ENCODE measurements at regions not wholly inside any gene's neighbourhood (a gene's known extent, or its start where the extent isn't known, plus 50 kb on each side); places are given as distances from the start of the nearest gene placed in this dataset.

- H3K4me1 ChIP-seq (ENCODE audit: insufficient read depth, low read length, poor library complexity, severe bottlenecking), result peaks cover 29% of the 10 kb centered on the region
- H3K4me3 ChIP-seq (ENCODE audit: low read depth, low read length, poor library complexity, severe bottlenecking), result no peak overlapping the region
- H3K79me2 ChIP-seq (ENCODE audit: insufficient read depth, low read depth, low read length), result no peaks in the 10 kb centered on the region
- H3K36me3 ChIP-seq (ENCODE audit: insufficient read depth, low read length), result no peaks in the 10 kb centered on the region
- ChIA-PET CTCF (ENCODE audit: unreplicated experiment) (no interaction called here), POLR2A (no interaction called here)
- H2AFZ ChIP-seq (ENCODE audit: low read length), result peak overlapping the region; percentile 89
- TF ChIP-seq CTCF (conservative IDR thresholded peaks at IDR 0.05; ENCODE audit: low read length) (no peak), EZH2phosphoT487 (IDR thresholded peaks at IDR 0.05; ENCODE audit: borderline replicate concordance, low read depth, low read length) (no peak)
- H3K27ac ChIP-seq (ENCODE audit: low read depth, low read length, poor library complexity, severe bottlenecking), result no peak overlapping the region
- intact Hi-C loops (cut with micrococcal nuclease; ENCODE audit: unreplicated experiment), result no loop called here
- no TSS peak for BruUV-seq (replicated peaks)
- no peaks in the 10 kb centered on the region for H4K20me1 ChIP-seq (ENCODE audit: insufficient read depth, low read length)
- H3K4me2 ChIP-seq (ENCODE audit: low read length), result peak overlapping the region; percentile 58
- H3K9me3 ChIP-seq (ENCODE audit: low read length), result no peaks in the 10 kb centered on the region
- DNase-seq (ENCODE audit: low spot score), result peak; percentile 17
- H3K9me2 ChIP-seq (ENCODE audit: insufficient read depth, low read length), result no peaks in the 10 kb centered on the region
Measured at GRCh38 chr15:69906256-69907185, 191.2 kb downstream of the TLE3 start.

- CTCF ChIA-PET (ENCODE audit: unreplicated experiment), result no interaction called here
- BruUV-seq (replicated peaks), result no TSS peak
Measured at GRCh38 chr15:69908060-69908459, 189.7 kb downstream of the TLE3 start.

More at GRCh38 chr15:69908060-69908459, 189.7 kb downstream of the TLE3 start:
- H4K20me1 ChIP-seq (ENCODE audit: insufficient read depth, low read length), result no peaks in the 10 kb centered on the region
- H3K4me2 ChIP-seq (ENCODE audit: low read length), result no peak overlapping the region
- no peaks in the 10 kb centered on the region for H3K79me2 ChIP-seq (ENCODE audit: insufficient read depth, low read depth, low read length)
- H3K4me1 ChIP-seq (ENCODE audit: insufficient read depth, low read length, poor library complexity, severe bottlenecking), result peaks cover 24% of the 10 kb centered on the region
- TF ChIP-seq EZH2phosphoT487 (IDR thresholded peaks at IDR 0.05; ENCODE audit: borderline replicate concordance, low read depth, low read length) (no peak), CTCF (conservative IDR thresholded peaks at IDR 0.05; ENCODE audit: low read length) (no peak)
- DNase-seq (ENCODE audit: low spot score), result no peak
- H3K36me3 ChIP-seq (ENCODE audit: insufficient read depth, low read length), result no peaks in the 10 kb centered on the region
- no peak overlapping the region for H3K4me3 ChIP-seq (ENCODE audit: low read depth, low read length, poor library complexity, severe bottlenecking)
- H3K9me2 ChIP-seq (ENCODE audit: insufficient read depth, low read length), result no peaks in the 10 kb centered on the region
- intact Hi-C loops (cut with micrococcal nuclease; ENCODE audit: unreplicated experiment), result no loop called here
- no peak overlapping the region for H3K27ac ChIP-seq (ENCODE audit: low read depth, low read length, poor library complexity, severe bottlenecking)
- POLR2A ChIA-PET, result interaction anchor here (0.7 to 1.4 kb wide), 2 partner anchors 12 to 122 kb away, joined by 4 read pairs; no protein-coding TSS in a partner anchor
- no peaks in the 10 kb centered on the region for H3K9me3 ChIP-seq (ENCODE audit: low read length)
- H2AFZ ChIP-seq (ENCODE audit: low read length), result no peak overlapping the region
